SK-N-MC (cell line): ENCODE measurements at regions not wholly inside any gene's neighbourhood (a gene's known extent, or its start where the extent isn't known, plus 50 kb on each side); places are given as distances from the start of the nearest gene placed in this dataset.

Source experiments
- EZH2 ChIP-seq: fragments of 200-600 bp; sonication (generic); IDR thresholded peaks from one replicate; pipeline ENCODE4 v1.6.1; 2017; ENCODE audit warnings: antibody characterized with exemption
- POLR2AphosphoS5 ChIP-seq: IDR thresholded peaks from 2 replicates; pipeline ENCODE4 v1.6.1; 2012; ENCODE audit warnings: mild to moderate bottlenecking, low read depth, low read length, borderline replicate concordance

- TF ChIP-seq POLR2AphosphoS5 (no peak), EZH2 (no peak)
Measured at GRCh38 chr18:61749546-61749945, 143.3 kb downstream of the RNF152 start.
